ENCODE measurements at regions not wholly inside any gene's neighbourhood (a gene's known extent, or its start where the extent isn't known, plus 50 kb on each side); places are given as distances from the start of the nearest gene placed in this dataset.

DNA sequence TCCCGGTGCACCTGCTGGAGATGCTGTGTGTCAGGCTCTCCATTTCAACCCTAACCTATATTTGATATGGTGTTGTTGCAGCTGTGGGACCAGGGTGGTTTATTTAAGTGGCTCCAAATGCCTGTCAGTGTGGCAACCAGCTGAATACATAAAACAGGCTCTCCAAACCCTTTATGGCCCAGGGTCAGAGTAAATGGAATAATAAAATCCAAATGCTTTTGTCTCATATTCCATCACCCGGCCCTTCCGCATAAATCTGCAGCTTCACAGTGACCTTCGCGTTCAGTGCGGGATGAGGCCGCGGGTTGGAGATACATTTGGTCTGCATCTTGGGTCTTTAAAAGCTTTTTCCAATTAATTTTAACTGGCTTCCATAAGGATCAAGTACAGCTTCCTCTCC, 382.1 kb upstream of the NR2F2 start:
- peak; percentile 44 for DNase-seq

DNA sequence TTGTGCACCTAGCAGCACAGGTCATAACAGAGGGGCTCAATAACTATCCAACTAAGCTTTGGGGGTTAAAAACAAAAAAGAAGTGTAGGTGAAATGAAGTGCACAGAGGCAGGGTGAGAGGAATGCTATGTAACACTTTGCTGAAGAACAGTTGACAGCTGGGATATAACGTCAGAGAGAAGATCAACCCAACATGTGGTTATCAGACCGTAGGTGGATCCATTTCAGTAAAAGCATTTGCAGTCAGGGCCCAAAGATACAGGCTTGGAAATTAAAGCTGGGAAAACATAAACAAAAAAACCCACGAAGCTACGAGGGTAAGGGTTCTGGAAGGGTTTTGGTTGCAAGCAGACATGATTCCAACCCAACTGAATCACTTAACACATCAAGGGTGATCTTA, 377.5 kb upstream of the NR2F2 start:
- no peak for DNase-seq

DNA sequence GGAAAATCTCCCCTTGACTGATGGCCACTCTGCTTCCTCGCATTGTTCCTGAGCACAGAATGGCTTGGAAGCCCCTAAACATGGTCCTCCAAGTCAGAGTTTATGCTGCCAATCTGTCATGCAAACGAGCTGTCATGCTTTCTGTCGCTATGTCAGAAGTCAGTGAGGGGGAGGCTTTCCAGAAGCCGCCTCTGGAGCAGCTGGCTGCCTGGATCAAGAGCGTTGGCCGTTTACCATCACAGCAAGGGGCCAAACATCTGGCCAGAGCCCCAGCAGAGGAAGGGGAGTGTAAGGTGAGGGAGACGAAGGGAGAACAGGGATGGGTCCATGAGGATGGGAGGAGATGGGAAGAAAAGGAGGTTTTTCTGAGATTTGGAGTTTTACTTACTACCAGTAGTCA, 372.6 kb upstream of the NR2F2 start:
- no peak for DNase-seq

DNA sequence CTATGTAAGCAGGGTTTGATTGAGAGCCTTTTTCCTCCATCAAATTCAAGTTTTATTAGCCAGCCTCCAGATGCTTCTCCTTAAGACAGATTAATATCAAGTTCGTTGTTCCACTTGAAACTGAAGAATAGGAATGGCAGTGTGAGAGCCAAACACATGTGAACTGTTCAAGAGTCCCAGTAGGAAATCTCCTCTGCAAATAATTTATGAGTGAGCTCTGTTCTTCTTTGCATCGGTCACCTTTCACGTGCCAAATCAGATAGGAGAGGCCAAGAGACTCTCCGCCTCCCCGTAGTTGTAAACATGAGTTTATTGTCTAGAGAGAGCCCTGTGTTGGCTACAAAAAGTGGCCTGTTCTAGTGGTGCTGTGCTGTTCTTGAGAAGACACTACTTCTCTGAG, 372.1 kb upstream of the NR2F2 start:
- no peak for DNase-seq

DNA sequence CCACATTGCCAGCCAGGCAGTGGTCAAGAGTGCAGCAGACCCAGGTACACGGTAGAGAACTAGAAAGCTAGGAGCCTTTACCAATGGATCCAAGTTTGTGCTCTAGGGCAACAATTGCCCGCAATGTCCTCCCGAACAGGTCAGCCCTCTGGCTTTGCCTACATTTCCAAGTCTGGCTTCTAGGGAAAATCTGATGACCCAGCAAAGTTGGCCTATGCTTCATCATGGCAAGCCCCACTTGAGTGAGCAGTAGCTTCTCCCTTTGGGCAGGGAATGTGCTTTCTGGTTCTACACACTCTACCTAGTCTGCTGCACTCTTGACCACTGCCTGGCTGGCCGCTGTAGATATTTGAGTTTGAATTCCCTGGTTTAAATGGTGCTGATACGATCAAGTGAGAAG, 361.6 kb upstream of the NR2F2 start:
- DNase-seq, result no peak

DNA sequence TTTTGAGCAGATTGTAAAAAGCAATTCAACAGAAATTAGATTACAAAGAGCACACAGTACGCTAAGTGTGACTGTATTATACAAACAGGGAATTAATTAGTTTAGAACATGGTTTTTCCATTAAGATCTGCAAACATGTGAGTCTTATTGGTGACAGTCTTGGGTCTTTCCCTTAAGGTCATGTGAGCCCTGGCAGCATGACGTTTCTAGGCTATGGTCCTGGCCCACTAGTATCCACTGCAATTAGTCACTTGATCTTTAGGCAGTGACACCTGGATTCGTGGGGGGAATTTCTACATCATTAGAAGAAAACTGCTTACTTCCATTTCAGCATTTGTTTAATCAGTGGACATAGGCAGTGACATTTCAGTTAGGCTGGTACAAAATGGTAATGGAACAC, 360.2 kb upstream of the NR2F2 start:
- DNase-seq, result no peak

DNA sequence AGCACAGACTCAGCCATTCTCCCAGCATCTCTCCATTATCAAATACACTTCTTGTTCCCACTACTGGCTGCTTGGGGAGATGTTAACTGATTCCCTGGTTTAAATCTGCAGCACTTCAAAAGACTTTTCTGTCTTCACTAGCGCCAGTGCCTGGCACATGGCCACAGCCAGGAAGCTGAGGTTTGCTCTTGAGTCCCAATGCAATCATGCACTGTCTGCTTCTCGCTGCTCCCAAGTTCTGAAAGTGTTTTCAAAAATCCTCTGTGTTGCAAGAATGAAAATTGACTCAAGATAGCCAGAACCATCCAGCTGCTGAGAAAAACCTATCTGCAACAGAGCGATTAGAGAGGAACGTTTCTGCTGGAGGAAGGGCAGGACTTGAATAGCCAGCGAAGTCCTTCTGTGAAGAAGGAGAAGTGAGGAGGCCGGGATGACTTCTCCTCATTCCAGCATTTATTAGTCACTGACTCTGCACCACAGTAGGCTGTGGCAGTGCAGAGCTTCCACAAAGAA, 358.4 kb upstream of the NR2F2 start:
- DNase-seq, result no peak

DNA sequence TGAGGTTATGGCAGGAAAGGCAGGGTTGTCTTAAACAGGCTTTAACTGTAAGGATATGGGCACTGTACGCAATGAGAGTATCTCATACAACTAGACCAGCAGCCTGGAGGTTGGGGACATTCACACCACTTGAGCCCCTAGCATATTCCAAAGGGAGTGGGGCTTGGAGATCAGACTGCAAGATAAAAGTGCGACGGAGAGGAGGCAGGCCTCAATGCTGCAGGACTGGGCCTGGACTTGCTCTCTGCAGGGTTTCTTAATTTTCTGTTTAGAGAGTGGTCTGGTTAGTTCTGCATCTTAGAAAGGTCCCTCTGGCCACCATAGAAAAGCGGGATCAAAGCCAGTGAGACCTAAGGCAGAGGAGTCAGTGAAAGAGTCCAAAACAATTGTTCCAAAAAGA, 357.7 kb upstream of the NR2F2 start:
- no peak for DNase-seq

DNA sequence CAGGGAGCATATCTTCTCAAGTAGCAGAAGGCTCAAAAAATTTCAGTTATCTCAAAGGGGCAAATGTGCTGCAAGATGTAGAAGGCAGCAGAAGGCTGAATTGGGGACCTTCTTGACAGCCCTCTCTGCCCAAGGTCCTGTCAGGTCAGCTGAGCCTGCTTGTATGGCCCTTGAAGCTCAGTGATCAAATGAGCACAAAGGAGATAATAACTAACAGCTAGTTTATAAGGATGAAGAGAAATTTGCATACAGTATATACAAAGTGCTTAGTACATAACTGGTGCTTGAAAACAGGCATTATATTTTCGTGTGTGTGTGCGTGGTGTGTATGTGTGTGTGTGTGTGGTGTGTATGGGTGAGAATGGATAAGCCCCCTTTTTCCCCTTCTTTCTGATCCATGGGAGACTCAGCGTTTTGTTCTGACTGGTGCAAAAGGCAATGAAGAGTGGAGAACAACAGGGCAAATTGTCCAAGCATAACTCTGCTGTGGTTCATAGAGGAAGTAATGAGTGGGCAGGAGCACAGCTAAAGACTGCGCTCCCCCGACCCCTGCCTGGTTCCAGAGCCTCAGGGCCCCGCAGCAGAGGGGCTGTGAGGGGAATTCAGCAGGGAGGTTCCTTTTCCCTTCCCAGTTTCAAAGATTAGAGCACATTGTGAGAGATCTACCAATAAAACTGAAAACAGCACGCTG, 356.8 kb upstream of the NR2F2 start:
- DNase-seq, result no peak

DNA sequence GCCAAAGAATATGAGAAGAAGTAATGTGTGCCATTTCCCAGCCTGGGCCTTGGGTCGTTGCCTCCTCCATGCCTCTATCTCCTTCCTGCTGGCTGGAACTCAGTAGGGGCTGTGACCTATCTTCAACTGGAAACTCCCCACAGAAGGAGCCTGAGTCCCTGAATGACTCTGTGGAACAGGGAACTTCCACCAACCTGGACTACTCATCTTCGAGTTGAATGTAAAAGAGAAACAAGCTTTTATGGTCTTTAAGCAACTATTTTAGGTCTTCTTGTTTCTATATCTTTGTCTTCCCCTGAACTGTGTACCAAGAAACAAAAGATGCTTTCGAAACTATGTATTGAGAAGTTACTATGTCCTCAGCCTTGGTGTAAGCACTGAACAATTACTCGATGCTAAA, 355.3 kb upstream of the NR2F2 start:
- no peak for DNase-seq

DNA sequence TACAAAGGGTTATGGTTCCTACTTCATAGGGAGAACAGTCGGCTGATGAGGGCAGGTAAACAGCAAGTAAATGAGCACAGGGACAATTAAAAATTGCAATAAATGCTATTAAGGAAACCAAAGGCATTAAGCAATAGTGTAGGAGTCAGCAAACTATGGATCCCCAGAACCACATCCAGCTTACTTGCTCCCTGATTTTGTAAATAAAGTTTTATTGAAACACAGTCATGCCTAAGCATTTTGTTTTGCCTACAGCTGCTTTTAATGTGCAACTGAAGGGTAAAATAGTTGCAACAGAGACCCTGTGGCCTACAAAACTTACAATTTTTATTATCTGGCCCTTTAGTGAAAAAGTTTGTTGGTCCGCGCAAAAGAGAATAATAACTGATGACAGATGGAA, 351.2 kb upstream of the NR2F2 start:
- DNase-seq, result no peak

DNA sequence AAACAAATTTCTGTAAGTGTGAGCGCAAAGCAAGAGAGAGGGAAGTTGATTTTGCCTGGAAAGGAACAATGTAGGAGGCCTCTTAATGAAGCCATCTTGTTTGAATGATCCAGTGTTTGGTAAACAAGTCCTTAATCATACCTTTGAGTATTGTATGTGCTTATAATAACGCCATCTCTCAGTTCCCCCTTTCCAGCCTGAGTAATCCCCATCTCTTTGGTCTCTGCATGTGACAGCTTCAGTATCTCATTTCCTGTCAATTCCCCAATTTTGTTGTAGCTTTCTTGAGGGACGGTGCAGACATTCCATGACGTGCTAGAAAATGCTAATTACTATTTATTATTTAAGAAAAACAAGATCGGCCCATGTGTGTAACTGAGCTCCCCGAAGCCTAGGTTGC, 349.3 kb upstream of the NR2F2 start:
- DNase-seq, result no peak

DNA sequence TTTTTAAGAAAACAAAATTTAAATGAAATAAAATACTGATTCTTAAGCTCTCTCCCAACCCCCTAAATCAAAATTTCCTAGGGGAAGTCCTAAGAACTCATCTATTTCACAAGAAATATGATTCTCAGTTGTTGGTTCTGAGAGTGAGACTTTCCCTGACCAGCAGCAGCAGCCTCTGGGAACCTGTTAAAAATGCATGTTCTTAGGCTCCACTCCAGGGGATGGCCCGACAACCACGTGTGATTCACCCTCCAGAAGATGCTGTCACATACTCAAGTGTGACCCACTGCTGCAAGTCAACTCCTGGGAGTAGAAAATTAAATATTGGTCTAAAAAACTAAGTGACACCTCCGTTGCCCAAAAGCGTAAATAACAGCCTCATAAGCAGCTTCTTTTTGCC, 343.2 kb upstream of the NR2F2 start:
- no peak for DNase-seq

DNA sequence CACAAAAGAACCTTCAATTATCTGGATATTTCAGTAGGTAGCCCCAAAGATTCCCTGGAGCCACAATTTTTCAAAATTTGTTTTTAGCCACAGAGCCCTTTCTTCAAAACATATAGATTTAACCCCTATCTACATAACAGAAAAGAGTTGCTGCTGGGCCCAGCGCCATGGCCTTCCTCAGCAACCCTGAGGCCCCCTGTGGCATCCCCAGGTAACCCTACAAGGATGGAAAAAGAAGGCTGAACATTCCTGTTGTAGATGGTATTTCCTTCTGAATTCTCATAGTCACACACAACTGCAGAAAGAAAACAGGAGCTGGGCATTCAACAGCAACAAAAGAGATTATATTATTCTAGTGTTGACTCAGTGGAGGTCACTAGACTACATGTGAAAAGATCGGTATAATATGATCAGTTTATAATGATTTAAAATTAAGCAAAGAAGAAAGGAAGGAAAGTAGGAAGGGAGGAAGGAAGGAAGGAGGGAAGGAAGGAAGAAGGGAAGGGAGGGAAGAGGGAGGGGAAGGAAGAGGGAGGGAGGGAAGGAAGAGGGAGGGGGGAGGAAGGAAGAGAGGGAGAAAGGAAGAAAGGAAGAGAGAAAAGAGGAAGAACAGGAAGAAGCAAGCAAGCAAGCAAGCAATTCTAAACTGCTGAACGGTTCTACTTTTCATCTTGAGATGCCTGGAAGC, 342.5 kb upstream of the NR2F2 start:
- DNase-seq, result no peak

DNA sequence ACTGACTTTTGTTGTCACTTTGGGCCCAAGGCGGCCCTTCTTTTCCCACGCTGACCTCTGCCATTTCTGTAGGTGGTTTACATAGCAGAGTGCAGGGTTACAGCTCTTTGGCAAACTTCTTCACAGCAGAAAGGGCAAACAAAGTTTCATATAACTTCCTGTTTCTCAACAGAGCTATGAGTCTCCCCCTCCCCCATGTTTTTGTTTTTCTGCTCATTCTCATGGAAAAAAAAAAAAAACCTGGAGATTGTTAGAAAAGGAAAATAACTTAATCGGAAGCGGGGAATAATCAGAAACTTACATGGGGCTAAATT, 342.0 kb upstream of the NR2F2 start:
- no peak for DNase-seq

DNA sequence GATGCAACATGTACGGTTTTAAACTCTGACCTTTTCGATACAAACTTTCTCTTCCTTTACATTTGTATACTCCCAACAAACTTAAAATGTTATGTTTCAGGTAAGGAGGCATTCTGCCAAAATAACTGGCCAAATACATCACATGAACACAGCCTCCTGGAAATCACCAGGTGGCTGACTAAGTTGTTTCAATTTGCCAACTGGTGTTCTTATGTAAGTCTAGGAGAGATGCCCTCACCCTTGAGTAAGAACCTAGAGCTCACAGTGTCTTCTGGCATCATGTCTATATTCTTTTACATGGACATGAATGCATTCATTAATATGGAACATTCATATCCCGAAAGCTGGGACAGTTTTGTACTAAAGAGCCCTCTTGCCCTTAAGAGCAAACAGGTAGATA, 341.1 kb upstream of the NR2F2 start:
- no peak for DNase-seq

DNA sequence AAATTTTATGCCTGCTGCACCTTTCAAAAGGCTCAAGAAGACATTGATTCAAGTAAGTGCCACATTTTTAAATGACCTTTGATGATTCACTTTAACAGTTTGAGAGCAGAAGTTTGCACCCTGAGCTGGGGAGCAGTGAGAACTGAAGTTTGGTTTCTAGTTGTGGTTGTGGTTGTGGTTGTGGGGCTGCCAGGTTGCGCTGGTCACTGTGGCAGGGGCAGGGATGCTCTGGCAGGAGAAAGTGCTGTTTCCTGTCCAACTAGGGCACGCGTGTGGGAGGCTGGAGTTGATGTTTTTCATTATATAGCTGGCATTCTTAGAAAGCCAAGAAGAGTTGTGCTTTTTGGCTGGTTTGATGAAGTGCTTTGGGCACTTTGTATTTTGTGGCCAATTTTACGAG, 339.7 kb upstream of the NR2F2 start:
- no peak for DNase-seq

DNA sequence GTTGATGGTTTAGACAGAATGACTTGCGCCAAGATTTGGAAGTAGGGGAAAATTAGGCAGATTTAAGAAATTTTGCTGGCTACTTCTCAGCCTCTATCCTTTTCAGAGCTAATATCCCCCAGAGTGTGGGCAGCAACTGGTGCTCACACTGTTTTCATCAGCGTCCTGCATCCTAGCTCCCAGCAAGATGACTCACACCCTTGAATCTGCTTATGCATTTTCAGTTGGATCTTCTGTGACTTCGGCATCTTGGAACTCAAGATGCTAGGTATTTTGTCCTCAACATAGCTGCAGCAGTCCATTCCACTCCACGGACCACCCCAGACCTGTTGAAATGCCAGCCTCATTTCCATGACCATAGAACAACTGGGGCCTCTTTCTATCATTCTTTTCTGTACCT, 336.1 kb upstream of the NR2F2 start:
- no peak for DNase-seq

DNA sequence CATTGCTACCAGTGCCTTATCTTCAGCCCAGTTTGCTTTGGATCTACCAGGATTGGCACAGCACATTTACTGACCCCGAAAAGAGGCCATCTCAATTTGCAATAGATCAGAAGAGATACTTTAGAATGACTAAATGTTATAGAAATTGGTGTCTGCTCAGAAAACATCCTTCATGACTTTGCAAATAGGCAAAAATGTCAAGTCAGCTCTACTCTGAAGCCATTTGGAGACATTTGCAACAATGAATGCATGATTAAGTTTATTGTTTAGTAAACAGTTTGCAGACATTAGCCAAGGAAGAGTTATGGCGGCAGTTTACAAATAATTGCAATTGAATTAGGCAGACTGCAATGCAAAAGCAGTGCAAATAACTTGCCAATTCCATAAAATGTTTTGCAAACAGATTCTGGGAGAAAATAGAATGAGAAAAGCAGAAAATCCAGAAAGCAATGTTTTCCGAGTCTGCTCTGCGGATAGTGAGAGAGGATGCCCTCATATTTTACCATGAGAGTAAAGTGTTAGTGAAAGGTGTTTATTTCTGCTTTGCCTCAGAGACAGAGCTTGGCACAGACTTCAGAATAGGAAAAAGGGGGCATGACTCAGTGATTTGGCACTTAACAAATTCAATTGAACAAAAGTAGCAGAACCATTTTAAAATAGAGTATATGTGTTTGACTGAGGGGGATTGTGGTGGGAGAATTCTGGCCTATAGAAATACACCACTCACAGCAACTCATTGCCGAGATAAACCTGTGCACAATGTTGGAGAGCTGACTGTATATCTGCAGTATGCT, 334.9 kb upstream of the NR2F2 start:
- no peak for DNase-seq

DNA sequence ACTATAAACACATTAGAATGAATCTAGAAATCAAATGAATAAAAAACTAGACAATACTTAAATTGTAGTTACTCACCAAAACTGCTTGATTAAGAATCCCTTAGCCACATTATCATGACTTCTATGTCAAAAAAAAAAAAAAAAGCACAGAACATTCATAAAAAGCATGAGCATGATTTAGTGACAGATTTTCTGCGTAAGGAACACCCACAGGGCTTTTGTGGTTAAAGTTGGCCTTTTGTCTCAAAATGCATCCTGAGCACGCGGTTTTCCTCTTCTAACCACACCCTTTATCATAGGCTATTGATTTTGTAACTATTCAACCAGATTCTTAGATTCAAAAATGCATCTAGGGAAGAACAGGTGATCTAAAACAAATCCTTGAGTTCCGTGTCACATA, 334.0 kb upstream of the NR2F2 start:
- no peak for DNase-seq

DNA sequence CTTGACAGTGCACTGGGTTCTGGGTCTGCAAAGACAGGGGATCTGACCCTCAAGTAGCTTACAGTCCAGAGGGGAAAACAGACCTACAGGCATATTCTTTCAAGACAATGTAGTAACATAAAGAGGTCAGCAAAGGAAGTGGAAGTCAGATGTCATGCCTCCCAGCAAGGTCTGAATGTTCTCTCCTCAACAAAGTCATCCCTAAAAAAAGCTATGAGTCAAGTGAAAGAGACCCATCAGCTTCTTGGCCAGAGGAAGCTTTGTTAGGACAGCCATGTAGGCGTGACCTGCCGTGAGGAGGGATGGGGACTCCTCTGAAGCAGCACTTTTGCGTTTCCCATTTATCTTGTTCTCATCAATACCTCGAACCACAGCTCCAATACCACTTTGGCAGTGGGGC, 331.6 kb upstream of the NR2F2 start:
- DNase-seq, result no peak

DNA sequence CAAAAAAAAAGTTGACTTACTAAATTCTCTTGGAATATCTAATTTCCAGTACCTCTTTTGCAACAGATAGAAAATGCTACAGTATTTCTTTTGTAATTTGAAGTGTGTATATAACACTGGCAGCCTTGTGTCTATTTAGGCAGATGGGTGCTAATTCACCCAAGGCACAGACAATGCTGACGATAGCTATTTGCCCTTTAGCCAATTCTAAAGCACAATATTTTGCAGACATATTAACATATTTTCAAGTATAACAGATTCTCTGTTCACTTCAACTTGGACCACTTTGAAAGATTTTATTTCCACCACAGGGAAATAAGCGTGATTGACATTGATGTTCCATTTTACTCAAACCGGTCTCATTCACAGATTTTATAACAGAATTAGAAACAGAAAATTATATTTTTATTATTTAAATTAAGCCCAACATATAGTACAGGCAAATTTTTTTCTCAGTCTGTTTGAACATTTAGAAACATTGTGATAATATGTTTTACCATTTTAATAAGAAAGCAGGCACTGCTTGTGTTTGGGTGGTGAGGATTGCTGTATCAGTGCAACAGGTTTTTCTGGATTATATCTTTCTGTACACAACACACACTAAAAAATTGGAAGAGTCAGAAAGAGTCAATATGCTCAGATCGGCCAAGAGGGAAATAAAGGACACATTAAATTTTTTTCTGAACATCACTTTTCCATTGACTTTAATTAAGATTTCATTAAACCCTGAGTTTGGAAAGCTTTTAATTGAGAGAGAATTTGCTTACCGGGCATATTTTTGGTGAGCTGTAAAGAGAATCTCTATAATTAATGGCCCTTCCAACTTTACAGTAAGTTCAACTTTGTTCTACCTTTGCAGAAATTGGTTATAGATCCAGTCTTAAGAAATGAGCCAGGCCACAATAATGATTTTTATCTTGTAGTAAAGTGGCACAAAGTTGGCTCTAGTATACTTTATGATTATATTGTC, 327.3 kb upstream of the NR2F2 start:
- no peak for DNase-seq

DNA sequence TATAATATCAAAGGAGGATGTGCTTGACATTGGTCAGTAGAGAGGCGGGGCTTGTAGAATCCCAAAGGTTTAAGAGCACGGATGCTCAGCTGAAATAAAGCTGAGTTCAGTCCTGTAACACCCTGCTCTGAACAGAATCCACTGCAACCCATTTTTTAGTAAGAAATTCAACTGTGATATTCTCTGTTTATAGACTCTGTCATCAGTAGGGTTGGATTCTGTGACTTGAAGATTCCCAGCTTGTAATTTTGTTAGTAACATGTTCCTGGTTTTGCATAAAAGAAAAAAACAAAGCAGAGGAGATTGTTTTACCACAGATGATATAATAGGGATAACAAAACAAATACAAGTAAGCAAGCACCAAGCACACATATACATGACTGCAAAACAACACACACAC, 324.6 kb upstream of the NR2F2 start:
- no peak for DNase-seq

All from NCI-H774 (cell line).